Heart left ventricle (tissue), 13 donors: ENCODE measurements at regions not wholly inside any gene's neighbourhood (a gene's known extent, or its start where the extent isn't known, plus 50 kb on each side); places are given as distances from the start of the nearest gene placed in this dataset.

Source experiments
- CTCF ChIP-seq, 12 donors: fragments of 200-600 bp; sonication (generic) in 4 of 12; IDR thresholded peaks; one replicate each; pipeline versions ENCODE4 v1.5.0 to v1.8.0; 2018 to 2022; ENCODE audit warnings: antibody characterized with exemption in 12 of 12, mild to moderate bottlenecking in 5 of 12
- POLR2A ChIP-seq, 2 donors: fragments of 450-650 bp; IDR thresholded peaks; one replicate each; pipeline ENCODE4 v1.6.1; 2017; ENCODE audit warnings: antibody characterized with exemption in 2 of 2, mild to moderate bottlenecking in 2 of 2, moderate library complexity in 2 of 2
- donor health status: ischemic (EF 13 %, LVEDD 7.1; RV severe dilation, severe dysfunction).
- donor health status: DM: no; HTN: yes; CAD: no.
- donor health status: DM: no; HTN: no; CAD: no.
- donor health status: ischemic (EF 25% LVEDD 6.9; RV normal size, moderate dysfunction).
- donor health status: ischemic (EF 25% LVEDD 5.7; RV mildly dilated, moderate dysfunction).
- donor health status: ischemic (EF 35%, LVEDD 5.7; RV mildly dilated, moderate dysfunction).
- donor health status: nonischemic (EF 11% LVEDD 7.7; RV severe dilation, severe dysfunction).
- donor health status: DM: yes; HTN: yes; CAD: no.
- donor health status: PGD.
- donor health status: ischemic (EF 29% LVEDD 5.4; RV normal size, mild dysfunction).
- donor health status: nonischemic (EF 23%, LVEDD 6.1; RV moderate dilation, normal function).

- TF ChIP-seq CTCF (IDR thresholded peaks at IDR 0.05) (no peak), POLR2A (IDR thresholded peaks at IDR 0.05) (no peak)
These were observed 334.8 kb upstream of the KAZN start for GRCh38 chr1:14263671-14264070.
